OCI-LY7 (cell line): ENCODE measurements at regions not wholly inside any gene's neighbourhood (a gene's known extent, or its start where the extent isn't known, plus 50 kb on each side); places are given as distances from the start of the nearest gene placed in this dataset.

Experiments used
- BruUV-seq: library from RNA; stranded (reverse); fragments of 400-500 nt; replicated peaks from 2 replicates; lab custom pipeline; 2021; lab: Mats Ljungman, UMichigan
- CTCF ChIA-PET: fragments of 300-600 bp; sonication (Branson Sonifier 250); formaldehyde crosslinking; loops from one replicate; lab custom pipeline; 2022; ENCODE audit warnings: antibody characterized with exemption; ENCODE audit not compliant: unreplicated experiment; lab: Charles Lee
- POLR2A ChIA-PET: fragments of 300-600 bp; sonication (Branson Sonifier 250); formaldehyde crosslinking; loops from one replicate; lab custom pipeline; 2022; ENCODE audit warnings: antibody characterized with exemption; lab: Charles Lee
- DNase-seq: peaks from one replicate; pipeline ENCODE4 v3.0.0-alpha.2; 2015; ENCODE audit warnings: low spot score
- H2AFZ ChIP-seq: fragments of 200-600 bp; sonication (generic), shearing (Covaris generic); 2 replicates; pipeline ENCODE4 v1.6.1; 2014; ENCODE audit warnings: mild to moderate bottlenecking, antibody characterized with exemption, low read length, moderate library complexity
- H3K27ac ChIP-seq: fragments of 200-600 bp; sonication (generic); 2 replicates; pipeline ENCODE4 v1.5.1; 2014; ENCODE audit warnings: mixed run types, low read depth, mild to moderate bottlenecking, moderate library complexity, low read length, inconsistent platforms; ENCODE audit not compliant: poor library complexity, severe bottlenecking
- H3K36me3 ChIP-seq: fragments of 200-600 bp; sonication (generic); 2 replicates; pipeline ENCODE4 v1.6.1; 2014; ENCODE audit warnings: mild to moderate bottlenecking, antibody characterized with exemption, low read length, moderate library complexity, mixed read lengths; ENCODE audit not compliant: insufficient read depth
- H3K4me1 ChIP-seq: fragments of 200-600 bp; sonication (generic); 2 replicates; pipeline ENCODE4 v1.5.1; 2014; ENCODE audit warnings: mild to moderate bottlenecking, low read length; ENCODE audit not compliant: insufficient read depth, poor library complexity, severe bottlenecking
- H3K4me2 ChIP-seq: fragments of 200-600 bp; sonication (generic); 2 replicates; pipeline ENCODE4 v1.6.1; 2014; ENCODE audit warnings: mild to moderate bottlenecking, low read length
- H3K4me3 ChIP-seq: fragments of 200-600 bp; sonication (generic); 2 replicates; pipeline ENCODE4 v1.5.1; 2014; ENCODE audit warnings: mild to moderate bottlenecking, low read depth, low read length; ENCODE audit not compliant: poor library complexity, severe bottlenecking
- H3K79me2 ChIP-seq: fragments of 200-600 bp; sonication (generic); 2 replicates; pipeline ENCODE4 v1.6.1; 2016; ENCODE audit warnings: low read depth, mild to moderate bottlenecking, low read length, moderate library complexity, mixed read lengths; ENCODE audit not compliant: insufficient read depth
- H3K9me2 ChIP-seq: fragments of 200-600 bp; sonication (generic); 2 replicates; pipeline ENCODE4 v1.6.1; 2016; ENCODE audit warnings: mild to moderate bottlenecking, low read length, mixed read lengths; ENCODE audit not compliant: insufficient read depth
- H3K9me3 ChIP-seq: fragments of 200-600 bp; sonication (generic); 2 replicates; pipeline ENCODE4 v1.6.1; 2014; ENCODE audit warnings: mild to moderate bottlenecking, mixed run types, low read length, mixed read lengths
- H4K20me1 ChIP-seq: fragments of 200-600 bp; sonication (generic); 2 replicates; pipeline ENCODE4 v1.6.1; 2014; ENCODE audit warnings: mild to moderate bottlenecking, antibody characterized with exemption, low read length, moderate library complexity, mixed read lengths; ENCODE audit not compliant: insufficient read depth
- CTCF ChIP-seq: fragments of 200-600 bp; sonication (generic); conservative IDR thresholded peaks from 2 replicates; pipeline ENCODE4 v1.5.1; 2014; ENCODE audit warnings: mild to moderate bottlenecking, antibody characterized with exemption, low read length, moderate library complexity, mixed read lengths
- EZH2phosphoT487 ChIP-seq: fragments of 200-600 bp; sonication (generic); IDR thresholded peaks from 2 replicates; pipeline ENCODE4 v1.6.1; 2018; ENCODE audit warnings: low read depth, borderline replicate concordance, mild to moderate bottlenecking, mixed run types, antibody characterized with exemption, low read length, moderate library complexity, mixed read lengths
- intact Hi-C: fragments of 100-400 bp; cut with micrococcal nuclease; formaldehyde crosslinking; loops from one replicate; pipeline ENCODE4 v1.10.0; 2022; ENCODE audit not compliant: unreplicated experiment

- ChIA-PET CTCF (no interaction called here), POLR2A (interaction anchor here (0.7 kb wide), 1 partner anchor 679 kb away, joined by 4 read pairs; no protein-coding TSS in a partner anchor)
- Histone ChIP-seq H3K36me3 (no peaks in the 10 kb centered on the region), H2AFZ (no peak overlapping the region), H3K4me3 (no peak overlapping the region), H3K9me3 (no peaks in the 10 kb centered on the region), H4K20me1 (no peaks in the 10 kb centered on the region), H3K79me2 (no peaks in the 10 kb centered on the region), H3K9me2 (no peaks in the 10 kb centered on the region), H3K27ac (no peak overlapping the region), H3K4me1 (no peaks in the 10 kb centered on the region), H3K4me2 (no peak overlapping the region)
- DNase-seq: no peak
- TF ChIP-seq EZH2phosphoT487 (no peak), CTCF (no peak)
- BruUV-seq: no TSS peak
- intact Hi-C loops: no loop called here
Observed at GRCh38 chr3:72664184-72664975, 183.9 kb downstream of the SHQ1 start.

- H3K9me3 ChIP-seq: no peaks in the 10 kb centered on the region
- H3K36me3 ChIP-seq: no peaks in the 10 kb centered on the region
- intact Hi-C loops: no loop called here
- H3K79me2 ChIP-seq: no peaks in the 10 kb centered on the region
- H3K4me2 ChIP-seq: no peak overlapping the region
- no peak for TF ChIP-seq EZH2phosphoT487
- H3K4me1 ChIP-seq: no peaks in the 10 kb centered on the region
- no peak overlapping the region for H2AFZ ChIP-seq
- no TSS peak for BruUV-seq
- H4K20me1 ChIP-seq: no peaks in the 10 kb centered on the region
- no peak for DNase-seq
- H3K27ac ChIP-seq: no peak overlapping the region
- CTCF ChIA-PET: no interaction called here
- H3K4me3 ChIP-seq: no peak overlapping the region
- POLR2A ChIA-PET: no interaction called here
- H3K9me2 ChIP-seq: no peaks in the 10 kb centered on the region
Observed at GRCh38 chr3:72663429-72663828, 184.8 kb downstream of the SHQ1 start.

- intact Hi-C loops: no loop called here
Observed at GRCh38 chr3:72661115-72661457, 187.2 kb downstream of the SHQ1 start.

More at GRCh38 chr3:72661115-72661457, 187.2 kb downstream of the SHQ1 start:
- Histone ChIP-seq H3K36me3 (no peaks in the 10 kb centered on the region), H3K27ac (no peak overlapping the region), H3K4me2 (no peak overlapping the region), H3K9me2 (no peaks in the 10 kb centered on the region), H3K4me3 (no peak overlapping the region), H3K4me1 (no peaks in the 10 kb centered on the region), H2AFZ (no peak overlapping the region), H4K20me1 (no peaks in the 10 kb centered on the region), H3K79me2 (no peaks in the 10 kb centered on the region), H3K9me3 (no peaks in the 10 kb centered on the region)
- CTCF ChIA-PET: no interaction called here
- TF ChIP-seq EZH2phosphoT487: no peak
- TF ChIP-seq CTCF: no peak
- no TSS peak for BruUV-seq
- POLR2A ChIA-PET: interaction anchor here (0.6 kb wide), 1 partner anchor 319 kb away, joined by 3 read pairs; no protein-coding TSS in a partner anchor
- no peak for DNase-seq
